Activated naive CD4-positive, alpha-beta T cell treated with anti-CD3 and anti-CD28 coated beads for 36 hours (primary cell): ENCODE measurements at regions not wholly inside any gene's neighbourhood (a gene's known extent, or its start where the extent isn't known, plus 50 kb on each side); places are given as distances from the start of the nearest gene placed in this dataset.
"Not testable (repeated sequence)": the region's sequence is repeated elsewhere in the genome, so short reads cannot be mapped to it uniquely, and the experiment has no call there.

Experiments
- CTCF ChIA-PET: fragments of 350-600 bp; sonication (Branson Sonifier 250); formaldehyde crosslinking; loops from one replicate; lab custom pipeline; 2021; ENCODE audit warnings: antibody characterized with exemption; lab: Charles Lee
- DNase-seq: peaks from one replicate; pipeline ENCODE4 v3.0.0-alpha.2; 2020
- H3K27ac Mint-ChIP-seq: one replicate; pipeline ENCODE4 v1.8.0; 2021; ENCODE audit warnings: mild to moderate bottlenecking, mixed read lengths
- H3K27me3 Mint-ChIP-seq: one replicate; pipeline ENCODE4 v1.8.0; 2021; ENCODE audit warnings: low read depth, mixed read lengths
- H3K36me3 Mint-ChIP-seq: one replicate; pipeline ENCODE4 v1.8.0; 2021; ENCODE audit warnings: low read depth, mixed read lengths
- H3K4me1 Mint-ChIP-seq: one replicate; pipeline ENCODE4 v1.8.0; 2021; ENCODE audit warnings: low read depth, mixed read lengths
- H3K4me3 Mint-ChIP-seq: one replicate; pipeline ENCODE4 v1.8.0; 2021; ENCODE audit warnings: mild to moderate bottlenecking, moderate library complexity, mixed read lengths
- H3K9me3 Mint-ChIP-seq: one replicate; pipeline ENCODE4 v1.8.0; 2021; ENCODE audit warnings: mixed read lengths
- intact Hi-C: fragments of 100-400 bp; cut with micrococcal nuclease; formaldehyde crosslinking; loops from one replicate; pipeline ENCODE4 v1.15.1; 2023

- H3K9me3 Mint-ChIP-seq = no peaks in the 10 kb centered on the region
- DNase-seq = no peak
- H3K27ac Mint-ChIP-seq = no peak overlapping the region
- H3K36me3 Mint-ChIP-seq = no peaks in the 10 kb centered on the region
- no peaks in the 10 kb centered on the region for H3K27me3 Mint-ChIP-seq
- CTCF ChIA-PET = no interaction called here
- no peak overlapping the region for H3K4me3 Mint-ChIP-seq
- peaks cover 4% of the 10 kb centered on the region for H3K4me1 Mint-ChIP-seq
- intact Hi-C loops = loop anchor here (10.0 kb wide), 1 partner anchor 257 kb away; no protein-coding TSS in a partner anchor
Measured at GRCh38 chr6:21922086-21922485, 328.5 kb downstream of the SOX4 start.

- peaks cover 2% of the 10 kb centered on the region for H3K27me3 Mint-ChIP-seq
- CTCF ChIA-PET = no interaction called here
- H3K4me3 Mint-ChIP-seq = no peak overlapping the region
- H3K27ac Mint-ChIP-seq = no peak overlapping the region
- intact Hi-C loops = loop anchor here (10.0 kb wide), 1 partner anchor 259 kb away; no protein-coding TSS in a partner anchor
- DNase-seq = no peak
- peaks cover 6% of the 10 kb centered on the region for H3K4me1 Mint-ChIP-seq
- no peaks in the 10 kb centered on the region for H3K9me3 Mint-ChIP-seq
- no peaks in the 10 kb centered on the region for H3K36me3 Mint-ChIP-seq
Measured at GRCh38 chr6:21924002-21924401, 330.5 kb downstream of the SOX4 start.

- intact Hi-C loops = loop anchor here (10.0 kb wide), 1 partner anchor 264 kb away; no protein-coding TSS in a partner anchor
Measured at GRCh38 chr6:21928827-21929226, 335.3 kb downstream of the SOX4 start.

GRCh38 chr6:21931641-21932335 lies 338.2 kb downstream of the SOX4 start:
- CTCF ChIA-PET = interaction anchor here (0.6 kb wide), 1 partner anchor 290 kb away, joined by 3 read pairs; no protein-coding TSS in a partner anchor
- H3K4me3 Mint-ChIP-seq = no peak overlapping the region
- intact Hi-C loops = loop anchor here (10.0 kb wide), 1 partner anchor 1367 kb away; no protein-coding TSS in a partner anchor
- H3K36me3 Mint-ChIP-seq = peaks cover 2% of the 10 kb centered on the region
- peaks cover 2% of the 10 kb centered on the region for H3K9me3 Mint-ChIP-seq
- no peak for DNase-seq
- H3K27ac Mint-ChIP-seq = no peak overlapping the region
- H3K27me3 Mint-ChIP-seq = peaks cover 2% of the 10 kb centered on the region
- peaks cover 3% of the 10 kb centered on the region for H3K4me1 Mint-ChIP-seq

More at GRCh38 chr6:21928827-21929226, 335.3 kb downstream of the SOX4 start:
- Mint-ChIP-seq H3K9me3 (no peaks in the 10 kb centered on the region), H3K27me3 (peaks cover 2% of the 10 kb centered on the region), H3K36me3 (no peaks in the 10 kb centered on the region), H3K4me1 (peaks cover 6% of the 10 kb centered on the region), H3K4me3 (no peak overlapping the region), H3K27ac (no peak overlapping the region)
- no peak for DNase-seq
- CTCF ChIA-PET = no interaction called here

GRCh38 chr6:21933351-21933750 lies 339.8 kb downstream of the SOX4 start:
- intact Hi-C loops = loop anchor here (10.0 kb wide), 1 partner anchor 1369 kb away; no protein-coding TSS in a partner anchor
- peaks cover 2% of the 10 kb centered on the region for H3K27me3 Mint-ChIP-seq
- H3K9me3 Mint-ChIP-seq = peaks cover 2% of the 10 kb centered on the region
- H3K4me1 Mint-ChIP-seq = no peaks in the 10 kb centered on the region
- DNase-seq = no peak
- H3K36me3 Mint-ChIP-seq = peaks cover 2% of the 10 kb centered on the region
- no peak overlapping the region for H3K27ac Mint-ChIP-seq
- CTCF ChIA-PET = no interaction called here
- no peak overlapping the region for H3K4me3 Mint-ChIP-seq

- CTCF ChIA-PET = interaction anchor here (0.7 kb wide), 1 partner anchor 61 kb away, joined by 3 read pairs; no protein-coding TSS in a partner anchor
- intact Hi-C loops = loop anchor here (2.0 to 10.0 kb wide), 2 partner anchors 336 to 1370 kb away; no protein-coding TSS in a partner anchor
- no peak overlapping the region for H3K27ac Mint-ChIP-seq
- H3K4me3 Mint-ChIP-seq = no peak overlapping the region
- H3K36me3 Mint-ChIP-seq = peaks cover 2% of the 10 kb centered on the region
- H3K9me3 Mint-ChIP-seq = peaks cover 2% of the 10 kb centered on the region
- no peaks in the 10 kb centered on the region for H3K4me1 Mint-ChIP-seq
- no peaks in the 10 kb centered on the region for H3K27me3 Mint-ChIP-seq
- DNase-seq = no peak
Measured at GRCh38 chr6:21935142-21935541, 341.6 kb downstream of the SOX4 start.

GRCh38 chr6:21935561-21936028 lies 342.0 kb downstream of the SOX4 start:
- no peak overlapping the region for H3K4me3 Mint-ChIP-seq
- no peaks in the 10 kb centered on the region for H3K27me3 Mint-ChIP-seq
- peaks cover 2% of the 10 kb centered on the region for H3K36me3 Mint-ChIP-seq
- H3K27ac Mint-ChIP-seq = no peak overlapping the region
- H3K9me3 Mint-ChIP-seq = peaks cover 2% of the 10 kb centered on the region
- no peaks in the 10 kb centered on the region for H3K4me1 Mint-ChIP-seq
- peak; percentile 38 for DNase-seq
- intact Hi-C loops = loop anchor here (2.0 to 10.0 kb wide), 2 partner anchors 337 to 1371 kb away; no protein-coding TSS in a partner anchor
- CTCF ChIA-PET = interaction anchor here (0.7 kb wide), 1 partner anchor 397 kb away, joined by 3 read pairs; no protein-coding TSS in a partner anchor

- no peak overlapping the region for H3K27ac Mint-ChIP-seq
- CTCF ChIA-PET = no interaction called here
Measured at GRCh38 chr6:21937466-21937865, 343.9 kb downstream of the SOX4 start.

GRCh38 chr6:21939066-21939465 lies 345.5 kb downstream of the SOX4 start:
- H3K27me3 Mint-ChIP-seq, CTCF ChIA-PET, H3K4me3 Mint-ChIP-seq, H3K4me1 Mint-ChIP-seq, H3K9me3 Mint-ChIP-seq, DNase-seq, H3K36me3 Mint-ChIP-seq, H3K27ac Mint-ChIP-seq: not testable (repeated sequence)
- intact Hi-C loops = loop anchor here (10.0 kb wide), 1 partner anchor 1374 kb away; no protein-coding TSS in a partner anchor

More at GRCh38 chr6:21937466-21937865, 343.9 kb downstream of the SOX4 start:
- DNase-seq = no peak
- Mint-ChIP-seq H3K27me3 (no peaks in the 10 kb centered on the region), H3K36me3 (peaks cover 2% of the 10 kb centered on the region), H3K9me3 (peaks cover 2% of the 10 kb centered on the region), H3K4me3 (no peak overlapping the region), H3K4me1 (no peaks in the 10 kb centered on the region)
- intact Hi-C loops = loop anchor here (10.0 kb wide), 1 partner anchor 1373 kb away; no protein-coding TSS in a partner anchor

- Mint-ChIP-seq H3K4me3 (no peak overlapping the region), H3K27me3 (no peaks in the 10 kb centered on the region), H3K4me1 (no peaks in the 10 kb centered on the region), H3K27ac (no peak overlapping the region), H3K36me3 (no peaks in the 10 kb centered on the region), H3K9me3 (no peaks in the 10 kb centered on the region)
- intact Hi-C loops = no loop called here
- CTCF ChIA-PET = no interaction called here
- no peak for DNase-seq
Measured at GRCh38 chr6:21941926-21942325, 348.4 kb downstream of the SOX4 start.

- intact Hi-C loops = no loop called here
- H3K36me3 Mint-ChIP-seq = no peaks in the 10 kb centered on the region
- H3K9me3 Mint-ChIP-seq = no peaks in the 10 kb centered on the region
- H3K27ac Mint-ChIP-seq = no peak overlapping the region
- DNase-seq = no peak
- CTCF ChIA-PET = interaction anchor here (0.5 kb wide), 1 partner anchor 80 kb away, joined by 3 read pairs; no protein-coding TSS in a partner anchor
- H3K4me3 Mint-ChIP-seq = no peak overlapping the region
- H3K27me3 Mint-ChIP-seq = peaks cover under 1% of the 10 kb centered on the region
- no peaks in the 10 kb centered on the region for H3K4me1 Mint-ChIP-seq
Measured at GRCh38 chr6:21942897-21943296, 349.3 kb downstream of the SOX4 start.

GRCh38 chr6:21946298-21946783 lies 350.5 kb downstream of the PRL start:
- no peak for DNase-seq
- no peaks in the 10 kb centered on the region for H3K36me3 Mint-ChIP-seq
- no peaks in the 10 kb centered on the region for H3K9me3 Mint-ChIP-seq
- H3K4me3 Mint-ChIP-seq = no peak overlapping the region
- CTCF ChIA-PET = no interaction called here
- H3K27me3 Mint-ChIP-seq = peaks cover 5% of the 10 kb centered on the region
- intact Hi-C loops = no loop called here
- peaks cover 5% of the 10 kb centered on the region for H3K4me1 Mint-ChIP-seq
- H3K27ac Mint-ChIP-seq = no peak overlapping the region
